H1 (cell line): ENCODE measurements at regions not wholly inside any gene's neighbourhood (a gene's known extent, or its start where the extent isn't known, plus 50 kb on each side); places are given as distances from the start of the nearest gene placed in this dataset.
A peak's percentile ranks its signal among the peaks of the same experiment; 100 is the strongest.

Experiments used
- CTCF ChIA-PET: fragments of 300-600 bp; sonication (Branson Sonifier 250); formaldehyde crosslinking; loops from one replicate; lab custom pipeline; 2021; ENCODE audit not compliant: partially characterized antibody; lab: Charles Lee
- POLR2A ChIA-PET: fragments of 300-600 bp; sonication (Branson Sonifier 250); formaldehyde crosslinking; loops from one replicate; lab custom pipeline; 2021; ENCODE audit warnings: inconsistent platforms; ENCODE audit not compliant: partially characterized antibody; lab: Charles Lee
- DNase-seq, 2 experiments: peaks; one replicate each; pipeline versions ENCODE4 v3.0.0 to v3.0.0-alpha.2; 2010 to 2022; ENCODE audit warnings: low spot score in 2 of 2, low read depth in 1 of 2, mixed read lengths in 1 of 2
- FAIRE-seq: peaks from 2 replicates; lab custom pipeline; 2011; peaks lifted over from hg19 to GRCh38; lab: Jason Lieb, UNC
- H2AFZ ChIP-seq: 2 replicates; pipeline ENCODE4 v1.8.1; 2012; ENCODE audit warnings: low read length, inconsistent platforms
- H2AK5ac ChIP-seq: 2 replicates; pipeline ENCODE4 v1.6.1; 2013; ENCODE audit warnings: low read depth, low read length
- H2BK120ac ChIP-seq: replicated peaks from 2 replicates; pipeline ENCODE3; 2013; ENCODE audit warnings: low read depth, low read length, inconsistent platforms
- H2BK12ac ChIP-seq: 2 replicates; pipeline ENCODE4 v1.6.1; 2013; ENCODE audit warnings: low read depth, low read length
- H2BK15ac ChIP-seq: 2 replicates; pipeline ENCODE4 v1.6.1; 2013; ENCODE audit warnings: low read length
- H2BK20ac ChIP-seq: 2 replicates; pipeline ENCODE4 v1.6.1; 2013; ENCODE audit warnings: low read length
- H2BK5ac ChIP-seq: 2 replicates; pipeline ENCODE4 v1.6.1; 2013; ENCODE audit warnings: low read depth, low read length
- H3K14ac ChIP-seq: 2 replicates; pipeline ENCODE4 v1.6.1; 2013; ENCODE audit warnings: inconsistent platforms; ENCODE audit not compliant: insufficient read length
- H3K18ac ChIP-seq: 2 replicates; pipeline ENCODE4 v1.6.1; 2013; ENCODE audit warnings: low read length; ENCODE audit errors: extremely low read depth
- H3K23ac ChIP-seq: 2 replicates; pipeline ENCODE4 v1.6.1; 2013; ENCODE audit warnings: inconsistent platforms; ENCODE audit not compliant: insufficient read length
- H3K23me2 ChIP-seq: 2 replicates; pipeline ENCODE4 v1.6.1; 2013; ENCODE audit warnings: low read depth, low read length
- H3K27ac ChIP-seq: 2 replicates; pipeline ENCODE4 v1.6.1; 2011; ENCODE audit warnings: low read depth, low read length, inconsistent platforms
- H3K27me3 ChIP-seq, 4 experiments: replicated peaks in 1 of 4; 1 replicate in 1 of 4; 2 replicates in 3 of 4; pipeline versions ENCODE4 v1.6.1 to v1.8.1; 2011 to 2013; ENCODE audit warnings: low read length in 3 of 4, mild to moderate bottlenecking in 3 of 4, inconsistent platforms in 2 of 4, mixed read lengths in 2 of 4, moderate library complexity in 1 of 4; ENCODE audit not compliant: control insufficient read depth in 3 of 4, insufficient read depth in 3 of 4; ENCODE audit errors: extremely low read depth in 1 of 4
- H3K36me3 ChIP-seq, 4 experiments: 2 replicates each; pipeline versions ENCODE4 v1.6.1 to v1.8.1; 2011 to 2013; ENCODE audit warnings: mild to moderate bottlenecking in 4 of 4, low read length in 3 of 4, moderate library complexity in 2 of 4, control low read depth in 1 of 4, inconsistent platforms in 1 of 4; ENCODE audit not compliant: insufficient read depth in 4 of 4, control insufficient read depth in 2 of 4
- H3K4ac ChIP-seq: replicated peaks from 2 replicates; pipeline ENCODE3; 2013; ENCODE audit warnings: low read length, low read depth, mixed read lengths, inconsistent platforms; ENCODE audit not compliant: insufficient read length
- H3K4me1 ChIP-seq, 4 experiments: replicated peaks in 1 of 4; 1 replicate in 1 of 4; 2 replicates in 3 of 4; pipeline versions ENCODE4 v1.6.1 to v1.8.1; 2011 to 2013; ENCODE audit warnings: low read length in 3 of 4, inconsistent platforms in 2 of 4, mixed read lengths in 1 of 4; ENCODE audit not compliant: insufficient read depth in 4 of 4, control insufficient read depth in 3 of 4
- H3K4me2 ChIP-seq, 2 experiments: 2 replicates each; pipeline versions ENCODE4 v1.6.1 to v1.8.1; 2011 to 2013; ENCODE audit warnings: low read depth in 2 of 2, low read length in 2 of 2, control low read depth in 1 of 2, inconsistent platforms in 1 of 2, mild to moderate bottlenecking in 1 of 2; ENCODE audit not compliant: insufficient read depth in 1 of 2
- H3K4me3 ChIP-seq, 4 experiments: fragments of 200-600, 300-600 bp in 1 of 4; sonication (generic), shearing (Covaris generic), sonication (Bioruptor Twin) in 1 of 4; 2 replicates each; pipeline versions ENCODE4 v1.5.1 to v1.8.1; 2011 to 2016; ENCODE audit warnings: low read length in 4 of 4, low read depth in 3 of 4, control low read depth in 2 of 4, inconsistent platforms in 2 of 4, mild to moderate bottlenecking in 2 of 4, mixed read lengths in 1 of 4, moderate library complexity in 1 of 4; ENCODE audit not compliant: insufficient read depth in 2 of 4; ENCODE audit errors: extremely low read depth in 1 of 4
- H3K56ac ChIP-seq: replicated peaks from 2 replicates; pipeline ENCODE3; 2013; ENCODE audit warnings: low read depth, mild to moderate bottlenecking, mixed read lengths, low read length, inconsistent platforms; ENCODE audit not compliant: insufficient read length
- H3K79me1 ChIP-seq: 2 replicates; pipeline ENCODE4 v1.6.1; 2013; ENCODE audit warnings: low read depth, low read length, control low read depth
- H3K79me2 ChIP-seq, 2 experiments: 2 replicates each; pipeline versions ENCODE4 v1.6.1 to v1.8.1; 2012 to 2013; ENCODE audit warnings: low read length in 2 of 2, mild to moderate bottlenecking in 2 of 2, inconsistent platforms in 1 of 2; ENCODE audit not compliant: insufficient read depth in 2 of 2, control insufficient read depth in 1 of 2
- H3K9ac ChIP-seq, 4 experiments: replicated peaks in 1 of 4; 1 replicate in 1 of 4; 2 replicates in 3 of 4; pipeline versions ENCODE4 v1.6.1 to v1.8.1; 2011 to 2013; ENCODE audit warnings: low read depth in 3 of 4, low read length in 3 of 4, control low read depth in 2 of 4, mild to moderate bottlenecking in 2 of 4, moderate library complexity in 2 of 4, inconsistent platforms in 1 of 4; ENCODE audit errors: extremely low read depth in 1 of 4
- H3K9me3 ChIP-seq, 2 experiments: 2 replicates each; pipeline versions ENCODE4 v1.6.1 to v1.8.1; 2012 to 2013; ENCODE audit warnings: mild to moderate bottlenecking in 2 of 2, moderate library complexity in 2 of 2, control low read depth in 1 of 2, inconsistent platforms in 1 of 2, low read depth in 1 of 2, low read length in 1 of 2, mixed read lengths in 1 of 2; ENCODE audit not compliant: insufficient read depth in 2 of 2
- H4K20me1 ChIP-seq, 2 experiments: replicated peaks in 1 of 2; 2 replicates each; pipeline versions ENCODE3 to v1.8.1; 2011 to 2013; ENCODE audit warnings: inconsistent platforms in 2 of 2, low read length in 2 of 2, mild to moderate bottlenecking in 1 of 2; ENCODE audit not compliant: insufficient read depth in 2 of 2, control insufficient read depth in 1 of 2
- H4K5ac ChIP-seq: 2 replicates; pipeline ENCODE4 v1.6.1; 2013; ENCODE audit warnings: low read length, low read depth, mixed read lengths, inconsistent platforms; ENCODE audit not compliant: insufficient read length
- H4K8ac ChIP-seq: 2 replicates; pipeline ENCODE4 v1.8.0; 2013; ENCODE audit warnings: mild to moderate bottlenecking, moderate library complexity, low read length, inconsistent platforms; ENCODE audit not compliant: insufficient read depth; ENCODE audit errors: extremely low read depth
- H4K91ac ChIP-seq: replicated peaks from 2 replicates; pipeline ENCODE3; 2013; ENCODE audit warnings: low read length, mixed read lengths, inconsistent platforms; ENCODE audit not compliant: insufficient read length
- CHD2 ChIP-seq: IDR thresholded peaks from 2 replicates; pipeline ENCODE4 v1.6.1; 2012; ENCODE audit warnings: low read length, improper control_type of control experiment
- CREB1 ChIP-seq: IDR thresholded peaks from 2 replicates; pipeline ENCODE4 v1.6.1; 2012; ENCODE audit warnings: inconsistent platforms
- EZH2 ChIP-seq: fragments of 200-600 bp; sonication (generic); IDR thresholded peaks from 2 replicates; pipeline ENCODE4 v1.7.1; 2012; ENCODE audit warnings: low read depth, mild to moderate bottlenecking, moderate library complexity, low read length, inconsistent platforms; ENCODE audit not compliant: severe bottlenecking
- MAFK ChIP-seq: IDR thresholded peaks from 2 replicates; pipeline ENCODE4 v1.6.1; 2012; ENCODE audit warnings: low read depth, mild to moderate bottlenecking, improper control_type of control experiment, low read length
- NANOG ChIP-seq: IDR thresholded peaks from 2 replicates; pipeline ENCODE4 v1.6.1; 2011; ENCODE audit warnings: low read length, low read depth, mild to moderate bottlenecking, inconsistent platforms; ENCODE audit not compliant: insufficient read depth, poor library complexity, severe bottlenecking
- POU5F1 ChIP-seq: IDR thresholded peaks from 2 replicates; pipeline ENCODE4 v1.6.1; 2011; ENCODE audit warnings: low read depth, mild to moderate bottlenecking, low read length, moderate library complexity
- RBBP5 ChIP-seq: IDR thresholded peaks from 2 replicates; pipeline ENCODE4 v1.7.1; 2012; ENCODE audit warnings: low read depth, mild to moderate bottlenecking, inconsistent platforms, low read length, moderate library complexity, borderline replicate concordance
- SAP30 ChIP-seq: fragments of 300-600 bp; sonication (generic); IDR thresholded peaks from 2 replicates; pipeline ENCODE4 v1.7.1; 2012; ENCODE audit warnings: low read length, moderate library complexity, mild to moderate bottlenecking, inconsistent platforms; ENCODE audit not compliant: insufficient read depth, insufficient replicate concordance
- SIRT6 ChIP-seq: IDR thresholded peaks from one replicate; pipeline ENCODE4 v1.7.1; 2012; ENCODE audit warnings: low read length, inconsistent platforms
- SP2 ChIP-seq: IDR thresholded peaks from 2 replicates; pipeline ENCODE4 v1.6.1; 2012; ENCODE audit warnings: mild to moderate bottlenecking, low read length, inconsistent platforms
- SP4 ChIP-seq: IDR thresholded peaks from 2 replicates; pipeline ENCODE4 v1.6.1; 2012; ENCODE audit warnings: low read length, inconsistent platforms
- WGBS, 2 experiments: shearing (Covaris generic) in 1 of 2; methylation state at CpG; one replicate each; pipeline versions ENCODE4 v1.1.6 to v1.1.7; 2013 to 2015; ENCODE audit warnings: low lambda C conversion rate in 2 of 2, mixed read lengths in 2 of 2, inconsistent platforms in 1 of 2, low coverage in 1 of 2, missing lambda C conversion rate in 1 of 2; ENCODE audit not compliant: insufficient replicate concordance in 2 of 2, insufficient coverage in 1 of 2, insufficient read length in 1 of 2; ENCODE audit errors: extremely low coverage in 1 of 2, missing lambda C conversion rate in 1 of 2; 5-methylcytosine and 5-hydroxymethylcytosine counted together
- TF ChIP-seq, protein P1 (sequence below): IDR thresholded peaks from 2 replicates; pipeline ENCODE4 v1.6.1; 2012; ENCODE audit warnings: inconsistent platforms

GRCh38 chr4:138614398-138615142, 372.4 kb upstream of the SLC7A11 start:
- POLR2A ChIA-PET, result interaction anchor here (1.2 kb wide), 1 partner anchor 10 kb away, joined by 3 read pairs; no protein-coding TSS in a partner anchor
- CTCF ChIA-PET, result interaction anchor here (1.2 to 1.6 kb wide), 2 partner anchors 39 to 256 kb away, joined by 3 to 4 read pairs; no protein-coding TSS in a partner anchor
- no peak overlapping the region for H2AFZ ChIP-seq
- DNase-seq (no peak), FAIRE-seq (no peak)
- peaks cover 0 to 8% (median 1%) of the 10 kb centered on the region in 4 experiments; a peak in 3 of 7 replicates for H3K4me1 ChIP-seq
- H2AK5ac ChIP-seq, result no peak overlapping the region
- no peak overlapping the region for H2BK12ac ChIP-seq
- H3K14ac ChIP-seq, result no peak overlapping the region
- H3K18ac ChIP-seq, result no peak overlapping the region
- no peak overlapping the region for H4K8ac ChIP-seq
- H4K5ac ChIP-seq, result no peak overlapping the region
- H3K27ac ChIP-seq, result no peak overlapping the region
- H2BK120ac ChIP-seq, result no peak overlapping the region
- no peak overlapping the region for H3K4ac ChIP-seq
- no peak overlapping the region for H4K91ac ChIP-seq
- no peaks in the 10 kb centered on the region for H3K27me3 ChIP-seq
- no peaks in the 10 kb centered on the region for H3K36me3 ChIP-seq
- no peak overlapping the region for H2BK20ac ChIP-seq
- H3K4me3 ChIP-seq, result no peak overlapping the region; a peak in 1 of 8 replicates
- no peaks in the 10 kb centered on the region for H3K23me2 ChIP-seq
- H3K9me3 ChIP-seq, result peaks cover 0 to 12% of the 10 kb centered on the region in 2 experiments; a peak in 3 of 4 replicates
- no peaks in the 10 kb centered on the region for H3K79me2 ChIP-seq
- peak overlapping the region in 1 of 2 experiments; percentile 11; a peak in 1 of 4 replicates for H3K4me2 ChIP-seq
- no peaks in the 10 kb centered on the region for H4K20me1 ChIP-seq
- H3K79me1 ChIP-seq, result no peaks in the 10 kb centered on the region
- H3K9ac ChIP-seq, result no peak overlapping the region
- no peak overlapping the region for H2BK15ac ChIP-seq
- H3K23ac ChIP-seq, result no peak overlapping the region
- H2BK5ac ChIP-seq, result no peak overlapping the region
- H3K56ac ChIP-seq, result no peak overlapping the region
- WGBS, 2 experiments, result 73% methylated on average over 3 of the region's 3 CpGs; no CpG with 5 or more reads in 1 of the 2 experiments
- no peak for TF ChIP-seq CHD2
- no peak for TF ChIP-seq MAFK
- no peak for TF ChIP-seq RBBP5
- TF ChIP-seq POU5F1, result no peak
- no peak for TF ChIP-seq EZH2
- TF ChIP-seq SAP30, result no peak
- no peak for TF ChIP-seq NANOG
- TF ChIP-seq CREB1, result no peak
- TF ChIP-seq SP2, result no peak
- TF ChIP-seq, protein P1, sequence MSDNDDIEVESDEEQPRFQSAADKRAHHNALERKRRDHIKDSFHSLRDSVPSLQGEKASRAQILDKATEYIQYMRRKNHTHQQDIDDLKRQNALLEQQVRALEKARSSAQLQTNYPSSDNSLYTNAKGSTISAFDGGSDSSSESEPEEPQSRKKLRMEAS, result no peak
- no peak for TF ChIP-seq SP4
- TF ChIP-seq SIRT6, result no peak
